SU-DHL-6 (cell line): ENCODE measurements at regions not wholly inside any gene's neighbourhood (a gene's known extent, or its start where the extent isn't known, plus 50 kb on each side); places are given as distances from the start of the nearest gene placed in this dataset.

Source experiments
- EZH2phosphoT487 ChIP-seq: fragments of 200-600 bp; sonication (generic), shearing (Covaris generic); conservative IDR thresholded peaks from 2 replicates; pipeline ENCODE4 v1.6.1; 2018; ENCODE audit warnings: mild to moderate bottlenecking, antibody characterized with exemption, low read length, moderate library complexity, mixed read lengths
- TF ChIP-seq, protein P1 (sequence below): fragments of 200-600 bp; sonication (generic); IDR thresholded peaks from one replicate; pipeline ENCODE4 v1.5.1; 2017; ENCODE audit warnings: antibody characterized with exemption, mild to moderate bottlenecking, low read length, moderate library complexity; ENCODE audit not compliant: insufficient read depth, poor library complexity, severe bottlenecking

DNA sequence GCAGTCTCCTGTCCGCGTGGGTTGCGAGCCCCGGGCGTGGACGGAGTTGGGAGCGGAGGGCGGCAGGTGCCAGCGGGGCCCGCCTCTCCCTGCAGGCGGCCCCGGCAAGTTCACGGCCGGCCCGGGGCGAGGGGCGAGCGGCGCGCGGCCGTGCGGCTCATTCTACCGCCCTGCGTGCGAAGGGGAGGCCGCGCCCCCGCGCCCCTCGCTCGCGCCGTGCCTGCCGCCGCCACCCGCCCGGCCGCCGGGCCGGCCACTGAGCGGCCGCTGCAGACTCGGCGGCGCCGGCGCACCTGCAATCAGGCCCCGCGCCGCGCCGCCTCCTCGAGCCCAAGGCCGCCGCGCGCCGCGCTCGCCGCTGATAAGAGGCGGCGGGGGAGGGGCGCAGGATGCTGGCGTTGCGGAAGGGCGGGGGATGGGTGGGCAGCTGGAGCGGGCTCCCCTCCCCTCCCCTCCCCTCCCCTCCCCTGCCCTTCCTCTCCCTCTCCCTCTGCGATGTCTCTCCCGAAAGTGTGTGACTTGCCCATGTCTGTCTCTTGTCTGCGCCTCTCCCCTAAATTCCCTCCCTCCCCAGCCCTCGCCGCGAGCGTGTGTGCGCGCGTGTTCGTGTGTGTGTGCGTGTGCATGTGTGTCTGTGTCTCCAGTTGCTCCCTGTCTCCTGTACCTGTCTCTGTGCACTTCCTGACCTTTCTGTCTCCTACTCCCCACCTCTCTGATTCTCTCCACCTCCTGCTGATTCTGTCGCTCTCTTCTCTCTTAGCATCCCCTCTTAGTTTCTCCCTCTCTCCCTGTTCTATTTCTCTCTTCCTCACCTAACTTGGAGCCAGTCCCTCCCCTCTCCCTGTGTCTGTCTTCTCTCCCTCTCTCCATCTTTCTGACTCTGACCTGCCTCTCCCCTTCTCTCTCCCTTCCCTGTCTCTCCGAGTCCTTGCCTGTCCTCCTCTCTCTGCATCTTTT, 768.1 kb upstream of the TBX3 start:
- TF ChIP-seq, protein P1, sequence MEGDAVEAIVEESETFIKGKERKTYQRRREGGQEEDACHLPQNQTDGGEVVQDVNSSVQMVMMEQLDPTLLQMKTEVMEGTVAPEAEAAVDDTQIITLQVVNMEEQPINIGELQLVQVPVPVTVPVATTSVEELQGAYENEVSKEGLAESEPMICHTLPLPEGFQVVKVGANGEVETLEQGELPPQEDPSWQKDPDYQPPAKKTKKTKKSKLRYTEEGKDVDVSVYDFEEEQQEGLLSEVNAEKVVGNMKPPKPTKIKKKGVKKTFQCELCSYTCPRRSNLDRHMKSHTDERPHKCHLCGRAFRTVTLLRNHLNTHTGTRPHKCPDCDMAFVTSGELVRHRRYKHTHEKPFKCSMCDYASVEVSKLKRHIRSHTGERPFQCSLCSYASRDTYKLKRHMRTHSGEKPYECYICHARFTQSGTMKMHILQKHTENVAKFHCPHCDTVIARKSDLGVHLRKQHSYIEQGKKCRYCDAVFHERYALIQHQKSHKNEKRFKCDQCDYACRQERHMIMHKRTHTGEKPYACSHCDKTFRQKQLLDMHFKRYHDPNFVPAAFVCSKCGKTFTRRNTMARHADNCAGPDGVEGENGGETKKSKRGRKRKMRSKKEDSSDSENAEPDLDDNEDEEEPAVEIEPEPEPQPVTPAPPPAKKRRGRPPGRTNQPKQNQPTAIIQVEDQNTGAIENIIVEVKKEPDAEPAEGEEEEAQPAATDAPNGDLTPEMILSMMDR = no peak
- no peak for TF ChIP-seq EZH2phosphoT487
